ENCODE measurements at regions not wholly inside any gene's neighbourhood (a gene's known extent, or its start where the extent isn't known, plus 50 kb on each side); places are given as distances from the start of the nearest gene placed in this dataset.

DNA sequence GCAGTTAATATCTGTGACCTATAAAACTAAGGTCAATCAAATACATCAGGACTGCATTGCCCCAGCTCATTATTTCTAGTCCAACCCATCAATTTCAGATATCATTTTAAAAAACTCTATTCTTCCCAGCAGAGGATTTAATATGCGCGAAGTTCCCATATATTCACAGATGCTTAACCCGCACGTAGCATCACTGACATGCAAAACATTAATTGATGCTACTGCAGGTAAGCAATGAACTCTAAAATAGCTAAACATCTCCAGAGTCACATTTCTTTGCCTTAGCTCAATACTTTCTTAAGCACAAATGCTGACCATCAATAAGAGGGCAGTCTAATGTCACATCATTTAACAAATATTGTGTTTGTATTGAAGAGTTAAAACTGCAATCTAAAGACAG, 586.6 kb upstream of the CDH18 start:
- Mint-ChIP-seq H3K9me3 (ENCODE audit: low read depth) (no peaks in the 10 kb centered on the region), H3K27me3 (no peaks in the 10 kb centered on the region)
- TF ChIP-seq, protein P1, sequence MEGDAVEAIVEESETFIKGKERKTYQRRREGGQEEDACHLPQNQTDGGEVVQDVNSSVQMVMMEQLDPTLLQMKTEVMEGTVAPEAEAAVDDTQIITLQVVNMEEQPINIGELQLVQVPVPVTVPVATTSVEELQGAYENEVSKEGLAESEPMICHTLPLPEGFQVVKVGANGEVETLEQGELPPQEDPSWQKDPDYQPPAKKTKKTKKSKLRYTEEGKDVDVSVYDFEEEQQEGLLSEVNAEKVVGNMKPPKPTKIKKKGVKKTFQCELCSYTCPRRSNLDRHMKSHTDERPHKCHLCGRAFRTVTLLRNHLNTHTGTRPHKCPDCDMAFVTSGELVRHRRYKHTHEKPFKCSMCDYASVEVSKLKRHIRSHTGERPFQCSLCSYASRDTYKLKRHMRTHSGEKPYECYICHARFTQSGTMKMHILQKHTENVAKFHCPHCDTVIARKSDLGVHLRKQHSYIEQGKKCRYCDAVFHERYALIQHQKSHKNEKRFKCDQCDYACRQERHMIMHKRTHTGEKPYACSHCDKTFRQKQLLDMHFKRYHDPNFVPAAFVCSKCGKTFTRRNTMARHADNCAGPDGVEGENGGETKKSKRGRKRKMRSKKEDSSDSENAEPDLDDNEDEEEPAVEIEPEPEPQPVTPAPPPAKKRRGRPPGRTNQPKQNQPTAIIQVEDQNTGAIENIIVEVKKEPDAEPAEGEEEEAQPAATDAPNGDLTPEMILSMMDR (IDR thresholded peaks at IDR 0.05; ENCODE audit: unreplicated experiment), result no peak

DNA sequence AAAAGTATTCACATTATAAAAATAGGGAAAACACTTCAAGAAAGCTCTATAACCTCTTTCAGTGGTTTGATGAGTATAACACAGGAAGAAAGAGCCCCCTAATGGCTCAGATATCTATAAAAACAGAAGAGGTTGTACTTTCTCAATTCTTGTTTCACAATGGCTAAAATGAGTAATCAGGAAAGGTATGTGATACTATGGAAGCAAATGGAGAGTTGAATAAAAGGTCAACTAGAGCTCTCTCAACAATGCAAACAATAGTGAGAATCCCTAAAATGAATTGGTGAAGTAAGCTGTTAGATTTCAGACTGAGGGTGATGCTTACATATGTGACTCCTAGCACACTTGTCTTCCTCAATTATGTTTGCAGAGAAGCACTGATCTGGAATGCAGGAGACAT, 584.6 kb upstream of the CDH18 start:
- no peaks in the 10 kb centered on the region for H3K9me3 Mint-ChIP-seq (ENCODE audit: low read depth)
- TF ChIP-seq, protein P1 (IDR thresholded peaks at IDR 0.05; ENCODE audit: unreplicated experiment), result no peak
- no peaks in the 10 kb centered on the region for H3K27me3 Mint-ChIP-seq
- no peak overlapping the region for H3K27ac Mint-ChIP-seq
- no peak for DNase-seq (ENCODE audit: low spot score, unreplicated experiment)
- peaks cover 31% of the 10 kb centered on the region for H3K4me1 Mint-ChIP-seq (ENCODE audit: low read depth)
- no peak overlapping the region for H3K4me3 Mint-ChIP-seq (ENCODE audit: low read depth)
- no peaks in the 10 kb centered on the region for H3K36me3 Mint-ChIP-seq (ENCODE audit: insufficient read depth)

More for the DNA sequence above, 586.6 kb upstream of the CDH18 start:
- H3K27ac Mint-ChIP-seq, result no peak overlapping the region
- H3K36me3 Mint-ChIP-seq (ENCODE audit: insufficient read depth), result no peaks in the 10 kb centered on the region
- peaks cover 31% of the 10 kb centered on the region for H3K4me1 Mint-ChIP-seq (ENCODE audit: low read depth)
- no peak for DNase-seq (ENCODE audit: low spot score, unreplicated experiment)
- H3K4me3 Mint-ChIP-seq (ENCODE audit: low read depth), result peak overlapping the region; percentile 34

DNA sequence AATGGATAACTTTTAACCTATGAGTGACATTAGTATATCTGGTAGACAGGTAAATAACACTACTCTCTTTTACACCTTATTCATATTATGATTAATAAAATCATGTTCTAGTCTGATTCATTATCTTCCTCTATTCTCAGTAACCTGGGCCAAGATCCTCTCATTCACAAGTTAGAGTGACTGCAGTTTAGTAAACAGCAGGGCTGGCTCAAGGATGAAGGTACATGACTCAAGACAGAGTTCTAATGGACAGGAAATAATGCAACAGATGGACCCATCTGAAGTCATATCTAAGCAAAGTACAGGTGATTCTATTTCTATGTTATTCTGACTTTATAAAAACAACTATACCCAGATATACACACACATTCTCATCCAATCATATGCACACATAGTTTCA, 582.5 kb upstream of the CDH18 start:
- Mint-ChIP-seq H3K27me3 (no peaks in the 10 kb centered on the region), H3K4me3 (ENCODE audit: low read depth) (no peak overlapping the region), H3K4me1 (ENCODE audit: low read depth) (peaks cover 19% of the 10 kb centered on the region), H3K9me3 (ENCODE audit: low read depth) (no peaks in the 10 kb centered on the region), H3K27ac (no peak overlapping the region), H3K36me3 (ENCODE audit: insufficient read depth) (no peaks in the 10 kb centered on the region)
- TF ChIP-seq, protein P1 (IDR thresholded peaks at IDR 0.05; ENCODE audit: unreplicated experiment), result no peak
- no peak for DNase-seq (ENCODE audit: low spot score, unreplicated experiment)

DNA sequence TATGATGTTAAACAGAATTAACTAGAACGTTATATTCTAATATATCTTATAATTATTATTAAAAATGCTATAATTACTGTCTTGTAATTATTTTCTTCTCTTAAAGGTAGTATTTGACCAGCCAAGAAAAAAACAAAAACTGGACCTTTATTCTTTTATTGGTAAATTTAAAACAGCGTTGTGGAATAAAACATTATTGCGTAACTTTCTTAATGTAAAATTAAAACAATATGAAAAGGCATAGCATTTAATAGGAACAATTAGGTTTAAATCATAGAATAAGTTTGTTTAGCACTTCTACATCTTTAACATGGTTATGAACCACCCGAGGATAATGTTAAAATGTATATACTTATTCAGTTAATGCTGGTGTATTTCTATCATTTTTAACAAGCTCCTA, 574.5 kb upstream of the CDH18 start:
- H3K4me3 Mint-ChIP-seq (ENCODE audit: low read depth), result no peak overlapping the region
- H3K4me1 Mint-ChIP-seq (ENCODE audit: low read depth), result no peaks in the 10 kb centered on the region
- peaks cover 3% of the 10 kb centered on the region for H3K9me3 Mint-ChIP-seq (ENCODE audit: low read depth)
- TF ChIP-seq, protein P1 (IDR thresholded peaks at IDR 0.05; ENCODE audit: unreplicated experiment), result no peak
- no peak overlapping the region for H3K27ac Mint-ChIP-seq
- no peak for DNase-seq (ENCODE audit: low spot score, unreplicated experiment)
- H3K27me3 Mint-ChIP-seq, result no peaks in the 10 kb centered on the region
- no peaks in the 10 kb centered on the region for H3K36me3 Mint-ChIP-seq (ENCODE audit: insufficient read depth)

DNA sequence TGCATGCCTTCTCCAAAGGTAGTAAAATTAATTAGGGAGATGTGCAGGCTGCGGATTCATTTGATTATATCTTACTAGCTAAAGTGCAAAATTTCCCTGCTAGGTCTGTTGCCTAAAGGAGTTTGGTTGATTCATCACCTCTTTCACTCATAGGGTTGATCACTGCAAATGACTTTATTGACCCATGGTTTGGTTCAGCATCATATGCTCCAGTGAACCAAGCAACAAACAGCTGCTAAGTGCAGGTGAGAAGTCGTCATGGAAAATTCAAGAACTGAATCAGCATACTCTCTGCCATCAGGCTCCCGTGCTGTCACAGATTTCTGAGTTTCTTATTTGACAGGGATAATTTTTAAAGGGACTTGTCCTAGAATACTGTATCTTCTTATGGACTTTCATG, 571.8 kb upstream of the CDH18 start:
- Mint-ChIP-seq H3K9me3 (ENCODE audit: low read depth) (peaks cover 3% of the 10 kb centered on the region), H3K27ac (no peak overlapping the region), H3K27me3 (no peaks in the 10 kb centered on the region), H3K4me1 (ENCODE audit: low read depth) (no peaks in the 10 kb centered on the region), H3K4me3 (ENCODE audit: low read depth) (no peak overlapping the region), H3K36me3 (ENCODE audit: insufficient read depth) (no peaks in the 10 kb centered on the region)
- no peak for DNase-seq (ENCODE audit: low spot score, unreplicated experiment)
- TF ChIP-seq, protein P1 (IDR thresholded peaks at IDR 0.05; ENCODE audit: unreplicated experiment), result no peak

Data from progenitor cell of endocrine pancreas (in vitro differentiated cells).